ENCODE measurements at regions not wholly inside any gene's neighbourhood (a gene's known extent, or its start where the extent isn't known, plus 50 kb on each side); places are given as distances from the start of the nearest gene placed in this dataset.
"Not testable (repeated sequence)": the region's sequence is repeated elsewhere in the genome, so short reads cannot be mapped to it uniquely, and the experiment has no call there.

DNA sequence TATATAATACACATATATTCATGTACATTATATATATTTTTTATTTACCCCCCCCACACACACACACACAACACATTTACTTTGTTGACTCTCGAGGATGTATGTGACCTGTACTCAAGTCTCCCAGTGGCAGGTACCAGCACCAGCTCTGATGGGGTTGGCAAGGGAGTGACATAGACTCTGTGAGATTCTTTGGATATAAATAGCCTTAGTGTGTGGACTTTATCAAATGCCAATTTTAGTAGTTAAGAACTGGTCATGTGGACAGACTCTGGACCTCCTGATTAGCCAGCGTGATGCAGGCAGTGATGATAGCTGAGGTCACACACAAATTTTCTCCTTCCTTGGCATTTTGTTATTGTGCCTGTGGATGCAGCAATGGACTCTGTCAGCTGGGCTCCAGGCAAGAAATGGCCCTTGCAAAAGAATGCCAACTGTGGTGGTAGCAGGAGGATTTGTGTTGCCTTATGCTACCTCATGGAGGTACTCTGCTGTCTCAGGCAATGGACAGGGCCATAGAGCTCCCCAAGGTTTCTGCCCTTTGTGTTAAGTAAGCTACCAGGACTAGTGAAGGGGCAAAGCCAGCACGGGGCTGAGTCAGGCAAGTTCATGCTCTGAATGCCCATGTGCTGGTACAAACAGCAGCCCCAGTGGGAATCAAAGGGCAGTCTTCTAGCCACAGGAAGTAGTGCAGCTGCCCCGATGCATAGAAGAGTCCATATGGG is 224.6 kb upstream of the ZWINT start:
- DNase-seq: no peak

DNA sequence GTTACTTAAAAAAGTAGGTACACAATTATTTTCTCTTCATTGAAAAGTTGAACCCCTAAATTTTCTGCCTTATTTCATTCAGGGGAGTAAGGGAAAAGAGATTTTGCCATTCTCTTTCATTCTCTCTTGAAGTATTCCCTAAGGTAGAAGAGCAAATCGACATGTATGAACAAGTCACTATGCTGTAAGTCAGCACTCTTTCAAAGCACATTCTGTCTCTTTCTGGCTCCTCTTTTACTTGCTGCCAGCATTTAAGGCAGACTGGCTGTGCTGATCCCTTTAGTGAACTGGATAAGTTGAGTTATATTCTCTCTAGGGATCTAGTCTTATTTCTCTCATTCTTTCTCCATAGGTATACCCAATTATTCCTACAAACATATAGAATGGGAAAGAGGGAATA is 222.3 kb upstream of the ZWINT start:
- no peak for DNase-seq

DNA sequence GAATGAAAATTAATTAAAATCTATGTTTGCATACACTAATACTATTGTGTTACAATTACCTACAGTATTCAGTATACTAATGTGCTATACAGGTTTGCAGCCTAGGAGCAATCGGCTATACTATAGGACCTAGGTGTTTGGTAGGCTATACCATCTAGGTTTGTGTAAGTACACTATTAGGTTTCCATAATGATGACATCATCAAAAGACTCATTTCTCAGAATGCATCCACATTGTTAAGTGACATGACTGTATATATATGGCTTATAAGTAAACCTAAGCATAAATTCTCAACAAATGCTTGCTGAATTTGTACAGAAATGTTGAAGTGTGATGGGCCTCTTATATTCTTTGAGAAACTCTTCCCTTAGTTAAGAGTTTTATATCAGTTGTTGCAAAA is 206.5 kb upstream of the ZWINT start:
- no peak for DNase-seq

DNA sequence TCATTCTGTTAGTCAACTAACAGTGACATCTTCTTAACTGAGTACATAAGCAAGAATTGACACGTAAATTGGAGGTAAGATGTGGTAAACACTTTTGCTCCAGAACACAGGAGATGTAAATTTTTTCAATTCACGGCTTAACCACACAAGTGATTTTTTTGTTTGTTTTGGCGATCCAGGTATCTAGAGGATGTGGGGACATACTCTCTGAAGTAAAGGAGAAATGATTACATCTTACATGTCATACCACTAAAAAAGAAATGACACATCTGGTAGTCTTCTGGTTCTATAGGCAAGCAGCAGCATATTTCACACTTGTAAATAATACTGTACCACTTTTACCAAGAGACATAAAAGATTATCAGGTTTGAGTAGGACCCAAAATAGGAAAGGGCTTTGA is 200.3 kb upstream of the ZWINT start:
- no peak for DNase-seq

DNA sequence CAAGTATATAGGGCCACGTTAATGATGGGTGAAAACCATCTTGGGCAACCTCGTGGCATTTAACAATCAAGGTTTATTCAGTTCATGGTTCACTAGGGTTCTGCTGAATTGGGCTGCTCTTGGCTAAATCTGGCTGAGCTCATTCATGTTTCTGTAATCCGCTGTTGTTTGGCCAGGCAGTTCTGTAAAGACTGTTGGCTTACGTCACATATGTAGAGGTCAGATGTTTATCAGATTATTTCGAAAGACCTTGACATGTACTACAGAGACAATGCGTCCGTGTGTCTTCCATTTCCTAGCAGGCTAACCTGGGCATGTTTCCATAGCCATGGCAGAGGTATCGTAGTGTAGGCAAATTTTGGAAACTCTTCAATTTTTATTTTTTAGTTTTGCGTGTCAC is 190.0 kb upstream of the ZWINT start:
- no peak for DNase-seq

DNA sequence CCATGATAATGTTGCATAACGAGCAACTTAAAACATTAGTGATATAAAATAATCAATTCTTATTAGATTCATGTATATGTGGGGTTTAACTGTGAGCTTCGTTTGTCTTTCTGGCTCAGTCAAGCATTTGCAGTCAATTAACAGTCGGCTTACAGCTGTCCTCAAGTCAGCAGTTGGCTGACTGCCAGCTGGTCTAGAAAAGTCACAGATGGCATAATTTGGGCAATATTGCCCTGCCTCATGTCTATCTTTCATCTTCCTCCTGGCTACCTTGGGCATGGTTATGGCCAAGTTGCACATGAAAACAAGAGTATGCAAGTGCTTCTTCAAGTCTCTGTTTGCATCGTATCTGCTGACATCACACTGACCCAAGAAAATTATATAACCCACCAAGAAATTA is 186.1 kb upstream of the ZWINT start:
- DNase-seq: no peak

DNA sequence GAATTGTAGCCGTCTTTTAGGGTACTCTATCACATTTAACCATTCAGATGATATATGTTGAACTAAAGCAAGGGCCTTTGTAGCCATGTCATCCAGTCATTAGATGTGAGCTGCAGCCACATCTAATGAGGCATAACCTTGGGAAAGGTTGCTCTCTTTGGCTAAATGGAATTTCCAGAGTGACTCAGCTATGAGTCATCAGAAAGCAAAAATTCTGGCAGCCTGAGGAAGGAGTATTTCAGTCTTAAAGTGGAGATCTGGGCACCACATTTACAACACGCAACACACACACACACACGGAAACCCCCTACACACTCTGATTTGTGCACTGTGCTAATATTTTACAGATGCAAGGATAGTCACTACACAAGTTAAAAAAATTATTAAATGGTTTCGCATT is 176.9 kb upstream of the ZWINT start:
- peak; percentile 84 for DNase-seq

DNA sequence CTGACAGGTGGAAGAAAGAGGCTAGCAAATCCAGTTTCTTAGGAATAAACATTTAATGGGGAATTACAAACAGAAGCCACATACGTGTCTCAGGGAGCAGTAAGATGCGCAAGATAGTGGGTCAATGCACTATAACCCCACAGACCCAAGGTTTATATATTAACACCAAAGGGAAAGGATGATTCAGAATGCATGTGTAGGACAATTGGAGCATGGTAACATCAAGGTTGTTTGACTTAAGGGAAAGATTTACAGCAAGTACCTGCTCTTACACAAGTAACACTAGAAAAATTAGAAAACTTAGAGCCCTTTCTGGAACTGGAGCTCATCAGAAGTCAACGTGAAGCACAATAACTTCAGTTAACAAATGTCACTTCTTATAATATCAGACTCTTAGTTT is 161.1 kb upstream of the ZWINT start:
- no peak for DNase-seq

DNA sequence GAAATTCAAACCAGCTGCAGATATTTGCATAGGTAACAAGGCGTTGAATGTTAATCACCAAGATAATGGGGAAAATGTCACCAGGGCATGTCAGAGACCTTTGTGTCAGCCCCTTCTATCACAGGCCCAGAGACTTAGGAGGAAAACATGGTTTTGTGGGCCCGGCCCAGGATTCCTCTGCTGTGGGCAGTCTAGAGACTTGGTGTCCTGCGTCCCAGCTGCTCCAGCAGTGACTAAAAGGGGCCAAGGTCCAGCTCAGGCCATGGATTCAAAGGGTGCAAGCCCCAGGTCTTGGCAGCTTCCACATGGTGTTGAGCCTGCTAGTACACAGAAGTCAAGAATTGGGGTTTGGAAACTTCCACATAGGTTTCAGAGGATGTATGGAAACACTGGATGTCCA is 147.5 kb upstream of the ZWINT start:
- no peak for DNase-seq

DNA sequence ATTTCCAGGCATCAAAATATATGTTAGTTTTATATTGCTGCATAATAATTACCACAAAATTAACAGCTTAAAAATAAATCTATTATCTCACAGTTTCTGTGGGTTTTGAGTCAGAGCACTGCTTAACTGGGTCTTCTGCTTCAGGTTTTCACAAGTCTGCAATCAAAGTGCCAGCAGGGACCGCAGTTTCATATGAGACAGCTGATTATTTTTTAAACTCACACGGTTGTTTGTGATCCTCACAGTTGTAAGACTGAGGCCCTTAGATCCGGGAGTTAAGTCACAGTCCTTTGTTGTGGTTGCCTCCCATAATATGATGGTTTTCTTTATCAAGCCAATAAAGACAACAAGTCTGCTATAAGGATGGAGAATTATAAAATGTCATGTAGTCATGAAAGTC is 146.0 kb upstream of the ZWINT start:
- no peak for DNase-seq

DNA sequence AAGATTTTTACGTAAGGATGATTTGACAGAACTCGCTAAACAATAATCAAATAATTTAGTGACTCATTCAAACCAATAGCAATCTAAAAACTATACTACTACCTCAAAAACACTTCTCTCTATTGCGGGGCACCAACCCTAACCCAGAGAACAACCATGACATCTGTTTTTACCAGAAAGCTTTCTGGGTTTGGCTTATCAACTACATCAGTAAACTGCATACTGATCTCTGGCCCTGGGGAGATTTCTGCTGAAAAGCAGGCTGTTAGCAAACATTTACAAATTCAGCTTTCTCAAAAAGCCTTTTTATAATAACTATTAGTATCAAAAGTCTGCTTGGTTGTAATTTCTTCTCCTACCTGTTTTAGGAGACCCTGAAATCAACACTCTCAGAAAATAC is 144.5 kb upstream of the ZWINT start:
- DNase-seq: no peak

DNA sequence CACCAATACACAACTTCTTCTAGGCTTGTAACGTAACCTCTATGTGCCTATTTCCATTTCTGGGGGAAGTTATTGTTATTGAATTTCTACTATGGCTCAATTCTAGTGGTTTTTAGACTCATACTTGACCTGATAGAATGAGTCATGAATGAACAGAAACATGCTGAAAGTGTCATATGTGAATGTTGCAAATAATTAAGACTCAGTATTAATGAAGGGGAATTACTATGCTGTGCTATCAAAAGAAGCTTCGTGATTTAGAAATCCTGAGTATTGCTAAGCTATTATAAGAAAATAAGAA is 135.1 kb upstream of the ZWINT start:
- no peak for DNase-seq

DNA sequence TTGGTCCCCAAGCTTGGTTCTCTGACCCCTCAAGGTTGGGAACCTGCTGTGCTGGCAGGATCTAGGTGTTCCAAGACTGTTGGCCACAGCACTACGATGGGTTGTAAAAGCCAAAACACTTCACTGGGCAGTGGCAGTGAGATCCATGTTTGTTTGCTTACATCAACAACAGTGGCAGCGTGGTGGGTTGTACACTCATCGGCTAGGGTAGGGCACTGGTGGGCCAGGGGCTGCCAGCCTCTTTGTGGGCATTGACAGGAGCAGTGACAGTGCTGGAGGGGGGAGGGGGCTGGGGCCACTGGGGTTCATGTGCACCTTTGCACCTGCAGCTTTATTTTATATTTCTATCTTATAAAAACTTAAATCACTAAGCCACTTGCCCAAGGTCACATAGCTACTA is 126.7 kb upstream of the ZWINT start:
- DNase-seq: no peak

DNA sequence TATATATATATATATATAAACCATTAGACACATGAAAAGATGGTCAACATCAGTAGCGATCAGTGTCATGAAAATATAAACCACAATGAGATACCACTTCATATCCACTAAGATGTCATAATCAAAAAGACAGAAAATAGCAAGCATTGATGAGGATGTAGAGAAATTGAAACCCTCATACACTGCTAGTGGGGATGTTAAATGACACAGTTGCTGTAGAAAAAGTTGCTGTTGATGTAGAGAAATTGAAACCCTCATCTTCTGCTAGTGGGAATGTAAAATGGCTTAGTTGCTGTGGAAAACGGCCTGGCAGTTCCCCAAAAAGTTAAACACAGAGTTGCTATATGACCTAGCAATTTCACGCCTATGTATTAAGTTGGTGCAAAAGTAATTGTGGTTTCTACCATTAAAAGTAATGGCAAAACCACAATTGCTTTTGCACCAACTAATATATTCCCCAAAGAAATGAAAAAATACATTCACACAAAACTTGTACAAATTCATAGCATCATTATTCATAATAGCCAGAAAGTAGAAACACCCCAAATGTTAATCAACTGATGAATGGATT is 120.5 kb upstream of the ZWINT start:
- DNase-seq: no peak

DNA sequence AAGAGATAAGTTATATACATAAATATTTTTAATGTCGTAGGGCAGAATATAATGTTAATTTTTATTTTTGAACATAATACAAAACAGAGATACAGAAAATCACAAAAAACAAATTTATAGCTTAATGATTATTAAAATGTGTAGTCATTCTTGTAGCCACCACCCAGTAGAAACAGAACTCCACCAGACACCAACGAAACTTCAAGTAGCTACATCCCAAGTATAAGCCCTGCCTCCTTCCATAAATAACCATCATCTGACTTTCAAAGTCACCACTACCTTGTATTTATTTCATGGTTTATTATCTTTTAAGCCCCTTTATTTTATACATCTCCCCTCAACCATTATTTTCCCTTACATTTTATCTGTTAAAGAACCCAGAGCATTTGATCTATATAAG is 111.9 kb upstream of the ZWINT start:
- DNase-seq: no peak

DNA sequence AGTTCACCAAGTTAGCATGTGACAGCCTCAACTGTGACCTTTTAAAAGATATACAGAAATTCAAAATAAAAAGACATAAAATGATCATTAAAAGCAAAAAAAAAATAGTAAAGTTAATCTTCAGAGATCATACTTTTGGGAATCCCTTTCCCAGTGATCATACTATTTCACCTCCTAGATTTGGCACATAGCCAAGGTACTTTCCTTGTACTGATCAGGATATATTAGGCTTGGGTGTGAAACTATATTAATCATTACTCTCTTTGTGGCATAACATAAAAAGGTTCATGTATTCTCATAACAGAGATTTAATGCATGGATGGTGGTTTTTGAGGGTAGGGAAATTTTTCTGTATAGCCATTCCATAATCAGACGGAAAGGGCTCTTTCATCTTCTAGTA is 109.6 kb upstream of the ZWINT start:
- DNase-seq: no peak

DNA sequence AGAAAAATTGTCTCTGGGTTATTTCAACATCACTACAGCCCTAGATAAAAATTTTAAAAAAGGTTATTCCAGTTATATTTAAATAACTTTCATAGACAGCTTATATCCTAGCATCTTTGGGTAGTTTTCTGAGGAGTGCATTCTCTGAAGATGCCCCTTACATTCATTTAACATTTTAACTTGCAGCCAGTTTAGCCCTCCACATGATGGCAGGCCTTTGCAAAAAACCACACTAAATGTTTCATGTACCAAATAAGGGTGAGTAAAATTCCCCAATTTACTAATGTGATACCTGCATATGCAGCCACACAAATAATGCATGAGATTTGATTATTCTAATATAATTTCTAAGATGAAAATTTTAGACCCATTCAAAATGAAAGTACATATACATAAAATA is 108.4 kb upstream of the ZWINT start:
- DNase-seq: no peak

DNA sequence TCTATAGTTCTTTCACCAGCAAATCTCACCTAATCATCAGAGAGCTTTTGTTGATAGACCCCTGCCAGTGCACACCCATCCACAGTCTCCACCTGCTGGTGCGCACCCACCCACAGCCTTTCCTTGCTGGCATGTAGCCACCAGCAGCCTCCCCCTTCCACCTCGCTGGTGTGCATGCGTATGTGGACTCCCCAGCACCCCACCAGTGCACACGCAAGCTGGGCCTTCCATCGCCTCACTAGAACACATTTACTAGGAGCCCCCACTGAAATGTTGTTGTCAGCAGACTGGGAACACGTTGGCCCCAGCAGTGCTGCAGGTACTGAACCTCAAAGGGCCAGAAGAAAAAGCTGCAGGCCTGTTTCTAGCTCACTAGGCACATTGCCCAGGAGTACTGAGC is 104.9 kb upstream of the ZWINT start:
- DNase-seq: no peak

DNA sequence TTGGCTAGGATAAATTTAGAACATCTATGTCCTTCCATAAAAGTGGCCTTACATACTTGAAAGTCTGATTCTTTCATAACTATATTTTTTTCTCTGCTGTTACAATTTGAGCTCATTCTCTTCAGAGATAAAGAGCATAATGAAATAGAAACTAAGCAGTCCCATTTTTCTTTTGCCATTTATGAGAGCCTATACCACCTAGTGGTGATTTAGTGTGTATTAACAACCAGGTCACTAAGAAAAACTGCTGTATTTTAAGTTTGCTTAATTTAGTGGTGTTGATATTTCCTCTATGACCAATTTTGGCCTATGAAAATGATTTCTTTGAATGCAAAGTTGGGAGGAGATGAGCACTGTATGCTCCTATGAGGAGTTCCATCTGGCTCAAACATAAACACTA is 88.7 kb upstream of the ZWINT start:
- DNase-seq: no peak

DNA sequence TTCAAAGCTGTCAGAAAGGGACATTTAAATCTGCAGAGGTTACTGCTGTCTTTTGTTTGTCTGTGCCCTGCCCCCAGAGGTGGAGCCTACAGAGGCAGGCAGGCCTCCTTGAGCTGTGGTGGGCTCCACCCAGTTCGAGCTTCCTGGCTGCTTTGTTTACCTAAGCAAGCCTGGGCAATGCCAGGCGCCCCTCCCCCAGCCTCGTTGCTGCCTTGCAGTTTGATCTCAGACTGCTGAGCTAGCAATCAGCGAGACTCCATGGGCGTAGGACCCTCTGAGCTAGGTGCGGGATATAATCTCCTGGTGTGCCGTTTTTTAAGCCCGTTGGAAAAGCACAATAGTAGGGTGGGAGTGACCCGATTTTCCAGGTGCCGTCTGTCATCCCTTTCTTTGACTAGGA is 86.6 kb upstream of the ZWINT start:
- DNase-seq: not testable (repeated sequence)

DNA sequence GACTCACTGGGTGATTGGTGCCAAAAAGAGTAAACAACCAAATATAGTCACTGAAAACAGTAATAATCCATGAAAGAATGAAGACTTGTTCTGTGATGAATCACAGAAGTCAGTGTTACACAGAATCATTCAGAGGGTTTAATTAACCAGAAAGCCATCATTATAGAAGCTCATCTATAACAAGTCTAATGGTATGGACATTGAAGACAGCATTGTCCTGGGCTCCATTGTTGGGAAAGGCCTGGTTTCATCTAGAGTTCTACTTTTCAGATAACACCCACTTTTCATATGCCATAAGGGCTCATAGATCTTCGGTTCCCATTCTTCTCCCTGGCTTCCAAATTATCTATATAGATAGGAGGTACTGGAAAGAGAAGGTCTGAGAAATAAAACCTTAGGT is 80.3 kb upstream of the ZWINT start:
- not testable (repeated sequence) for DNase-seq

All from fibroblast of skin of back (primary cell).